HG03432 (cell line): ENCODE measurements at regions not wholly inside any gene's neighbourhood (a gene's known extent, or its start where the extent isn't known, plus 50 kb on each side); places are given as distances from the start of the nearest gene placed in this dataset.
"Not testable (repeated sequence)": the region's sequence is repeated elsewhere in the genome, so short reads cannot be mapped to it uniquely, and the experiment has no call there.

Source experiments
- ATAC-seq: cut with Tn5 transposase; IDR thresholded peaks from one replicate; pipeline ENCODE4 v1.9.1; 2021; ENCODE audit warnings: mild to moderate bottlenecking, moderate library complexity; ENCODE audit not compliant: unreplicated experiment

- no peak for ATAC-seq
These were observed 535.5 kb downstream of the FLRT2 start for GRCh38 chr14:86065407-86065806.

- not testable (repeated sequence) for ATAC-seq
These were observed 534.7 kb downstream of the FLRT2 start for GRCh38 chr14:86064595-86064994.

- no peak for ATAC-seq
These were observed 527.2 kb downstream of the FLRT2 start for GRCh38 chr14:86057018-86057667.

- no peak for ATAC-seq
These were observed 525.6 kb downstream of the FLRT2 start for GRCh38 chr14:86055512-86056075.

GRCh38 chr14:86052868-86053267 is 522.9 kb downstream of the FLRT2 start:
- no peak for ATAC-seq

- ATAC-seq = no peak
These were observed 520.8 kb downstream of the FLRT2 start for GRCh38 chr14:86050757-86051156.

- no peak for ATAC-seq
These were observed 520.2 kb downstream of the FLRT2 start for GRCh38 chr14:86050072-86050683.

- no peak for ATAC-seq
These were observed 509.2 kb downstream of the FLRT2 start for GRCh38 chr14:86039176-86039575.

GRCh38 chr14:86038387-86039042 is 508.6 kb downstream of the FLRT2 start:
- peak; percentile 91 for ATAC-seq

GRCh38 chr14:86035882-86036281 is 505.9 kb downstream of the FLRT2 start:
- peak; percentile 83 for ATAC-seq

GRCh38 chr14:86027990-86028389 is 498.0 kb downstream of the FLRT2 start:
- ATAC-seq = no peak

- ATAC-seq = no peak
These were observed 497.2 kb downstream of the FLRT2 start for GRCh38 chr14:86027144-86027543.

GRCh38 chr14:86022031-86022629 is 492.2 kb downstream of the FLRT2 start:
- no peak for ATAC-seq

GRCh38 chr14:86020841-86021240 is 490.9 kb downstream of the FLRT2 start:
- no peak for ATAC-seq

GRCh38 chr14:86015941-86016340 is 486.0 kb downstream of the FLRT2 start:
- no peak for ATAC-seq

- ATAC-seq = no peak
These were observed 485.6 kb downstream of the FLRT2 start for GRCh38 chr14:86015511-86015910.

GRCh38 chr14:86013641-86014040 is 483.7 kb downstream of the FLRT2 start:
- no peak for ATAC-seq

- no peak for ATAC-seq
These were observed 482.5 kb downstream of the FLRT2 start for GRCh38 chr14:86012461-86012860.

- peak; percentile 49 for ATAC-seq
These were observed 474.1 kb downstream of the FLRT2 start for GRCh38 chr14:86003998-86004397.

GRCh38 chr14:85996551-85996950 is 466.6 kb downstream of the FLRT2 start:
- no peak for ATAC-seq

- ATAC-seq = no peak
These were observed 461.2 kb downstream of the FLRT2 start for GRCh38 chr14:85991156-85991555.

GRCh38 chr14:85987907-85988306 is 458.0 kb downstream of the FLRT2 start:
- no peak for ATAC-seq
